Spleen (tissue), 7 donors: ENCODE measurements at regions not wholly inside any gene's neighbourhood (a gene's known extent, or its start where the extent isn't known, plus 50 kb on each side); places are given as distances from the start of the nearest gene placed in this dataset.

Experiments
- CTCF ChIP-seq, 11 experiments: fragments of 200-600 bp in 7 of 11; fragments of 450-650 bp in 4 of 11; sonication (generic) in 4 of 11; IDR thresholded peaks in 8 of 11; conservative IDR thresholded peaks in 3 of 11; 1 replicate in 7 of 11; 2 replicates in 4 of 11; pipeline versions ENCODE4 v1.4.0 to v1.8.0; 2016 to 2021; ENCODE audit warnings: antibody characterized with exemption in 11 of 11, inconsistent platforms in 4 of 11, mild to moderate bottlenecking in 1 of 11
- POLR2A ChIP-seq, 3 donors: fragments of 450-650 bp; IDR thresholded peaks; one replicate each; pipeline ENCODE4 v1.5.1; 2017; ENCODE audit warnings: antibody characterized with exemption in 3 of 3, mild to moderate bottlenecking in 1 of 3
- donor health status: DM: no; HTN: no; CAD: no; lungs with moderate emphysema.
- donor health status: DM: no; HTN: no; CAD: no.
- donor health status: DM: no; HTN: no; CAD: no.

GRCh38 chr3:193033226-193033780, 115.6 kb upstream of the MB21D2 start:
- TF ChIP-seq CTCF (IDR thresholded peaks at IDR 0.05 in 8 of 11, conservative IDR thresholded peaks at IDR 0.05 in 3 of 11) (no peak), POLR2A (IDR thresholded peaks at IDR 0.05) (no peak)
